SHP77 treated with DMSO at 0.1 percent for 48 hours (cell line): ENCODE measurements at regions not wholly inside any gene's neighbourhood (a gene's known extent, or its start where the extent isn't known, plus 50 kb on each side); places are given as distances from the start of the nearest gene placed in this dataset.
"Not testable (repeated sequence)": the region's sequence is repeated elsewhere in the genome, so short reads cannot be mapped to it uniquely, and the experiment has no call there.

Experiments
- DNase-seq: peaks from one replicate; lab custom pipeline; 2025; lab: John Stamatoyannopoulos, UW

GRCh38 chr22:49013707-49014106, 814.0 kb downstream of the BRD1 start:
- DNase-seq: no peak

- no peak for DNase-seq
These were observed 814.8 kb downstream of the BRD1 start for GRCh38 chr22:49012712-49013395.

- DNase-seq: no peak
These were observed 815.7 kb downstream of the BRD1 start for GRCh38 chr22:49011769-49012648.

GRCh38 chr22:49011379-49011768, 816.3 kb downstream of the BRD1 start:
- DNase-seq: no peak

GRCh38 chr22:49010901-49011300, 816.8 kb downstream of the BRD1 start:
- DNase-seq: no peak

GRCh38 chr22:49010070-49010863, 817.4 kb downstream of the BRD1 start:
- DNase-seq: no peak

GRCh38 chr22:49009359-49010063, 818.2 kb downstream of the BRD1 start:
- DNase-seq: no peak

- no peak for DNase-seq
These were observed 818.9 kb downstream of the BRD1 start for GRCh38 chr22:49008682-49009235.

GRCh38 chr22:49007013-49007653, 820.5 kb downstream of the BRD1 start:
- DNase-seq: no peak

- no peak for DNase-seq
These were observed 821.3 kb downstream of the BRD1 start for GRCh38 chr22:49006207-49007012.

GRCh38 chr22:49005557-49005956, 822.1 kb downstream of the BRD1 start:
- DNase-seq: no peak

- no peak for DNase-seq
These were observed 822.9 kb downstream of the BRD1 start for GRCh38 chr22:49004484-49005399.

GRCh38 chr22:48997605-48998004, 830.1 kb downstream of the BRD1 start:
- not testable (repeated sequence) for DNase-seq

GRCh38 chr22:48993655-48994054, 834.0 kb downstream of the BRD1 start:
- no peak for DNase-seq

- no peak for DNase-seq
These were observed 843.0 kb downstream of the BRD1 start for GRCh38 chr22:48984639-48985038.

GRCh38 chr22:48982321-48982905, 845.3 kb downstream of the BRD1 start:
- no peak for DNase-seq

- DNase-seq: no peak
These were observed 846.2 kb downstream of the BRD1 start for GRCh38 chr22:48981371-48982061.

- no peak for DNase-seq
These were observed 846.8 kb downstream of the BRD1 start for GRCh38 chr22:48980918-48981317.
